ENCODE measurements at regions not wholly inside any gene's neighbourhood (a gene's known extent, or its start where the extent isn't known, plus 50 kb on each side); places are given as distances from the start of the nearest gene placed in this dataset.

GRCh38 chr11:91314521-91314920, 910.1 kb upstream of the FAT3 start:
- no peak overlapping the region for H3K27ac Mint-ChIP-seq
- no peak overlapping the region for H3K4me3 Mint-ChIP-seq
- TF ChIP-seq CTCF (IDR thresholded peaks at IDR 0.05), result no peak
- no peaks in the 10 kb centered on the region for H3K27me3 Mint-ChIP-seq (ENCODE audit: low read depth, poor library complexity)
- no peak for DNase-seq
- H3K4me1 Mint-ChIP-seq, result no peaks in the 10 kb centered on the region
- H3K36me3 Mint-ChIP-seq (ENCODE audit: low read depth), result no peaks in the 10 kb centered on the region
- peaks cover 6% of the 10 kb centered on the region for H3K9me3 Mint-ChIP-seq

GRCh38 chr11:91312541-91312940, 912.1 kb upstream of the FAT3 start:
- Mint-ChIP-seq H3K4me3 (no peak overlapping the region), H3K36me3 (ENCODE audit: low read depth) (no peaks in the 10 kb centered on the region), H3K27me3 (ENCODE audit: low read depth, poor library complexity) (no peaks in the 10 kb centered on the region), H3K9me3 (peaks cover 6% of the 10 kb centered on the region), H3K4me1 (no peaks in the 10 kb centered on the region), H3K27ac (no peak overlapping the region)
- no peak for DNase-seq
- TF ChIP-seq CTCF (IDR thresholded peaks at IDR 0.05), result no peak

- Mint-ChIP-seq H3K4me3 (no peak overlapping the region), H3K36me3 (ENCODE audit: low read depth) (no peaks in the 10 kb centered on the region), H3K27me3 (ENCODE audit: low read depth, poor library complexity) (peaks cover 6% of the 10 kb centered on the region), H3K4me1 (no peaks in the 10 kb centered on the region), H3K9me3 (peaks cover 6% of the 10 kb centered on the region), H3K27ac (no peak overlapping the region)
- TF ChIP-seq CTCF (IDR thresholded peaks at IDR 0.05), result no peak
- no peak for DNase-seq
These were observed 914.5 kb upstream of the FAT3 start for GRCh38 chr11:91310085-91310484.

GRCh38 chr11:91308069-91308468, 916.5 kb upstream of the FAT3 start:
- DNase-seq, result no peak
- no peak overlapping the region for H3K27ac Mint-ChIP-seq
- peaks cover 6% of the 10 kb centered on the region for H3K27me3 Mint-ChIP-seq (ENCODE audit: low read depth, poor library complexity)
- no peak for TF ChIP-seq CTCF (IDR thresholded peaks at IDR 0.05)
- H3K4me3 Mint-ChIP-seq, result no peak overlapping the region
- peaks cover 6% of the 10 kb centered on the region for H3K9me3 Mint-ChIP-seq
- no peaks in the 10 kb centered on the region for H3K36me3 Mint-ChIP-seq (ENCODE audit: low read depth)
- H3K4me1 Mint-ChIP-seq, result peaks cover 3% of the 10 kb centered on the region

- Mint-ChIP-seq H3K4me1 (peaks cover 9% of the 10 kb centered on the region), H3K9me3 (peaks cover 6% of the 10 kb centered on the region), H3K36me3 (ENCODE audit: low read depth) (no peaks in the 10 kb centered on the region), H3K4me3 (no peak overlapping the region), H3K27me3 (ENCODE audit: low read depth, poor library complexity) (peaks cover 6% of the 10 kb centered on the region), H3K27ac (no peak overlapping the region)
- TF ChIP-seq CTCF (IDR thresholded peaks at IDR 0.05), result no peak
- no peak for DNase-seq
These were observed 919.2 kb upstream of the FAT3 start for GRCh38 chr11:91305402-91305801.

- H3K27me3 Mint-ChIP-seq (ENCODE audit: low read depth, poor library complexity), result peaks cover 6% of the 10 kb centered on the region
These were observed 920.9 kb upstream of the FAT3 start for GRCh38 chr11:91303749-91304148.

More at GRCh38 chr11:91303749-91304148, 920.9 kb upstream of the FAT3 start:
- Mint-ChIP-seq H3K4me3 (no peak overlapping the region), H3K36me3 (ENCODE audit: low read depth) (no peaks in the 10 kb centered on the region), H3K27ac (no peak overlapping the region), H3K4me1 (peaks cover 9% of the 10 kb centered on the region), H3K9me3 (no peaks in the 10 kb centered on the region)
- no peak for DNase-seq
- no peak for TF ChIP-seq CTCF (IDR thresholded peaks at IDR 0.05)

Measured in nephron progenitor cell (in vitro differentiated cells).